ENCODE measurements at regions not wholly inside any gene's neighbourhood (a gene's known extent, or its start where the extent isn't known, plus 50 kb on each side); places are given as distances from the start of the nearest gene placed in this dataset.
"Not testable (repeated sequence)": the region's sequence is repeated elsewhere in the genome, so short reads cannot be mapped to it uniquely, and the experiment has no call there.

GRCh38 chr4:131883181-131883580, 1265.9 kb upstream of the PCDH10 start:
- TF ChIP-seq, protein P1, sequence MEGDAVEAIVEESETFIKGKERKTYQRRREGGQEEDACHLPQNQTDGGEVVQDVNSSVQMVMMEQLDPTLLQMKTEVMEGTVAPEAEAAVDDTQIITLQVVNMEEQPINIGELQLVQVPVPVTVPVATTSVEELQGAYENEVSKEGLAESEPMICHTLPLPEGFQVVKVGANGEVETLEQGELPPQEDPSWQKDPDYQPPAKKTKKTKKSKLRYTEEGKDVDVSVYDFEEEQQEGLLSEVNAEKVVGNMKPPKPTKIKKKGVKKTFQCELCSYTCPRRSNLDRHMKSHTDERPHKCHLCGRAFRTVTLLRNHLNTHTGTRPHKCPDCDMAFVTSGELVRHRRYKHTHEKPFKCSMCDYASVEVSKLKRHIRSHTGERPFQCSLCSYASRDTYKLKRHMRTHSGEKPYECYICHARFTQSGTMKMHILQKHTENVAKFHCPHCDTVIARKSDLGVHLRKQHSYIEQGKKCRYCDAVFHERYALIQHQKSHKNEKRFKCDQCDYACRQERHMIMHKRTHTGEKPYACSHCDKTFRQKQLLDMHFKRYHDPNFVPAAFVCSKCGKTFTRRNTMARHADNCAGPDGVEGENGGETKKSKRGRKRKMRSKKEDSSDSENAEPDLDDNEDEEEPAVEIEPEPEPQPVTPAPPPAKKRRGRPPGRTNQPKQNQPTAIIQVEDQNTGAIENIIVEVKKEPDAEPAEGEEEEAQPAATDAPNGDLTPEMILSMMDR (IDR thresholded peaks at IDR 0.05; ENCODE audit: borderline replicate concordance, extremely low read depth, low read length, poor library complexity, severe bottlenecking): not testable (repeated sequence)
- not testable (repeated sequence) for TF ChIP-seq EZH2 (IDR thresholded peaks at IDR 0.05; ENCODE audit: borderline replicate concordance, low read depth, low read length, severe bottlenecking)
